GM12878 (cell line): ENCODE measurements at regions not wholly inside any gene's neighbourhood (a gene's known extent, or its start where the extent isn't known, plus 50 kb on each side); places are given as distances from the start of the nearest gene placed in this dataset.

Experiments
- ATAC-seq: fragments of 200-7000 bp; cut with Tn5 transposase; 3 replicates; pipeline ENCODE4 v1.9.1; 2020; ENCODE audit warnings: mild to moderate bottlenecking, moderate library complexity
- BruUV-seq: library from RNA; stranded (reverse); fragments of 400-500 nt; replicated peaks from 2 replicates; lab custom pipeline; 2021; lab: Mats Ljungman, UMichigan
- CTCF ChIA-PET: fragments of 300-600 bp; sonication (Branson Sonifier 250); formaldehyde crosslinking; extraction: SDS; loops from one replicate; lab custom pipeline; 2021; ENCODE audit warnings: inconsistent platforms; lab: Yijun Ruan, JAX
- POLR2A ChIA-PET: fragments of 350-600 bp; formaldehyde crosslinking; extraction: SDS; loops from one replicate; lab custom pipeline; 2021; ENCODE audit warnings: inconsistent platforms; lab: Charles Lee
- RAD21 ChIA-PET: fragments of 300-600 bp; sonication (Branson Sonifier 250); formaldehyde crosslinking; loops from one replicate; lab custom pipeline; 2023; ENCODE audit warnings: antibody characterized with exemption; ENCODE audit not compliant: unreplicated experiment; lab: Charles Lee
- SMC1A ChIA-PET: fragments of 300-600 bp; sonication (Branson Sonifier 250); formaldehyde crosslinking; loops from one replicate; lab custom pipeline; 2023; ENCODE audit not compliant: unreplicated experiment, uncharacterized antibody; lab: Charles Lee
- DNase-seq: peaks from one replicate; pipeline ENCODE4 v3.0.0-alpha.2; 2011; ENCODE audit warnings: low read depth, low spot score
- FAIRE-seq: peaks from 3 replicates; lab custom pipeline; 2011; peaks lifted over from hg19 to GRCh38; lab: Jason Lieb, UNC
- H2AFZ ChIP-seq: 2 replicates; pipeline ENCODE4 v1.6.0; 2011; ENCODE audit warnings: low read depth, low read length, control low read depth; ENCODE audit not compliant: control insufficient read depth
- H3K27ac ChIP-seq: 2 replicates; pipeline ENCODE4 v1.5.1; 2011; ENCODE audit warnings: control low read depth; ENCODE audit not compliant: control insufficient read depth, insufficient read depth
- H3K27me3 ChIP-seq, 2 experiments: replicated peaks in 1 of 2; 2 replicates each; pipeline versions ENCODE4 v1.6.0 to v1.6.1; 2011; ENCODE audit warnings: low read length in 1 of 2; ENCODE audit not compliant: control insufficient read depth in 2 of 2, insufficient read depth in 2 of 2
- H3K36me3 ChIP-seq, 2 experiments: 2 replicates each; pipeline ENCODE4 v1.5.1; 2011; ENCODE audit warnings: low read length in 1 of 2; ENCODE audit not compliant: control insufficient read depth in 2 of 2, insufficient read depth in 2 of 2
- H3K4me1 ChIP-seq: 2 replicates; pipeline ENCODE4 v1.6.1; 2011; ENCODE audit warnings: mild to moderate bottlenecking, low read length, moderate library complexity, mixed read lengths; ENCODE audit not compliant: control insufficient read depth, insufficient read depth
- H3K4me2 ChIP-seq: 2 replicates; pipeline ENCODE4 v1.6.0; 2011; ENCODE audit warnings: control low read depth; ENCODE audit not compliant: control insufficient read depth, insufficient read depth
- H3K4me3 ChIP-seq: fragments of 200-600 bp; sonication (generic); 2 replicates; pipeline ENCODE4 v1.5.1; 2016
- H3K79me2 ChIP-seq: 2 replicates; pipeline ENCODE4 v1.6.0; 2011; ENCODE audit warnings: low read length; ENCODE audit not compliant: control insufficient read depth, insufficient read depth
- H3K9ac ChIP-seq: 2 replicates; pipeline ENCODE4 v1.8.0; 2011; ENCODE audit warnings: low read length, control low read depth, mixed read lengths; ENCODE audit not compliant: control insufficient read depth, insufficient read depth
- H3K9me3 ChIP-seq: replicated peaks from 3 replicates; pipeline ENCODE4 v1.5.1; 2011; ENCODE audit warnings: mild to moderate bottlenecking, low read length; ENCODE audit not compliant: control insufficient read depth, insufficient read depth
- H4K20me1 ChIP-seq: 2 replicates; pipeline ENCODE4 v1.6.0; 2011; ENCODE audit not compliant: control insufficient read depth, insufficient read depth
- E4F1 ChIP-seq: fragments of 450-650 bp; IDR thresholded peaks from 2 replicates; pipeline ENCODE4 v1.6.1; 2018; ENCODE audit warnings: borderline replicate concordance, mild to moderate bottlenecking; ENCODE audit not compliant: partially characterized antibody
- ETV6 ChIP-seq, 2 experiments: fragments of 450-650 bp in 1 of 2; IDR thresholded peaks in 1 of 2; conservative IDR thresholded peaks in 1 of 2; 2 replicates each; pipeline ENCODE4 v1.6.1; 2014; ENCODE audit warnings: antibody characterized with exemption in 1 of 2, borderline replicate concordance in 1 of 2, low read depth in 1 of 2, mild to moderate bottlenecking in 1 of 2, moderate library complexity in 1 of 2
- FOS ChIP-seq: IDR thresholded peaks from 3 replicates; pipeline ENCODE4 v1.6.1; 2011; ENCODE audit warnings: borderline replicate concordance; ENCODE audit not compliant: insufficient read length; ENCODE audit errors: extremely low read depth
- IRF4 ChIP-seq: IDR thresholded peaks from 2 replicates; pipeline ENCODE4 v1.6.1; 2011; ENCODE audit warnings: low read depth, low read length
- NFIC ChIP-seq: IDR thresholded peaks from 2 replicates; pipeline ENCODE4 v1.6.1; 2012; ENCODE audit warnings: low read depth, mild to moderate bottlenecking, inconsistent platforms, low read length, moderate library complexity
- NKRF ChIP-seq: fragments of 450-650 bp; conservative IDR thresholded peaks from 2 replicates; pipeline ENCODE4 v1.6.1; 2017; ENCODE audit warnings: mild to moderate bottlenecking, moderate library complexity
- NR2C2 ChIP-seq: IDR thresholded peaks from 2 replicates; pipeline ENCODE4 v1.6.1; 2011; ENCODE audit warnings: borderline replicate concordance, low read depth; ENCODE audit not compliant: control insufficient read depth, insufficient read length
- POLR2AphosphoS5 ChIP-seq: IDR thresholded peaks from 2 replicates; pipeline ENCODE4 v1.6.1; 2011; ENCODE audit warnings: mild to moderate bottlenecking, low read length, inconsistent platforms
- SMARCA5 ChIP-seq: fragments of 450-650 bp; IDR thresholded peaks from 2 replicates; pipeline ENCODE4 v1.6.1; 2017; ENCODE audit warnings: mild to moderate bottlenecking
- STAT3 ChIP-seq: IDR thresholded peaks from 2 replicates; pipeline ENCODE4 v1.6.1; 2011; ENCODE audit warnings: low read depth, low read length, improper control_type of control experiment
- ZNF217 ChIP-seq: fragments of 450-650 bp; IDR thresholded peaks from 2 replicates; pipeline ENCODE4 v1.6.1; 2017; ENCODE audit warnings: antibody characterized with exemption, mild to moderate bottlenecking
- WGBS: methylation state at CpG from one replicate; pipeline ENCODE4 v1.1.6; 2016; ENCODE audit warnings: low lambda C conversion rate; ENCODE audit not compliant: insufficient replicate concordance, insufficient coverage; ENCODE audit errors: missing lambda C conversion rate; 5-methylcytosine and 5-hydroxymethylcytosine counted together
- in situ Hi-C: fragments of 300-500 bp; cut with MboI; formaldehyde crosslinking; loops from 9 replicates; pipeline ENCODE4 v1.14.3; 2018; ENCODE audit warnings: mixed read lengths
- intact Hi-C: fragments of 100-400 bp; cut with micrococcal nuclease; formaldehyde crosslinking; loops from one replicate; pipeline ENCODE4 v1.14.2; 2022; ENCODE audit not compliant: unreplicated experiment

GRCh38 chr17:71753070-71753469 is 367.8 kb upstream of the SOX9 start:
- Histone ChIP-seq H3K9me3 (no peaks in the 10 kb centered on the region), H3K27ac (no peak overlapping the region), H2AFZ (no peak overlapping the region), H3K4me1 (no peaks in the 10 kb centered on the region), H3K36me3 (no peaks in the 10 kb centered on the region), H4K20me1 (no peaks in the 10 kb centered on the region), H3K79me2 (no peaks in the 10 kb centered on the region), H3K9ac (no peak overlapping the region), H3K4me2 (no peak overlapping the region), H3K4me3 (no peak overlapping the region), H3K27me3 (no peaks in the 10 kb centered on the region)
- ChIA-PET RAD21 (no interaction called here), SMC1A (no interaction called here), CTCF (no interaction called here), POLR2A (no interaction called here)
- DNase-seq (no peak), ATAC-seq (no peak), FAIRE-seq (no peak)
- BruUV-seq: no TSS peak
- 31% methylated on average over 3 of the region's 3 CpGs for WGBS
- in situ Hi-C loops: no loop called here
- TF ChIP-seq NFIC: no peak
- TF ChIP-seq E4F1: no peak
- TF ChIP-seq ETV6 (conservative IDR thresholded peaks at IDR 0.05 in 1 of 2, IDR thresholded peaks at IDR 0.05 in 1 of 2; ENCODE audit: borderline replicate concordance in 1 of 2, low read depth in 1 of 2): no peak
- no peak for TF ChIP-seq SMARCA5
- intact Hi-C loops: no loop called here

- RAD21 ChIA-PET: no interaction called here
- TF ChIP-seq FOS: no peak
- no peak for TF ChIP-seq STAT3
- TF ChIP-seq NR2C2: no peak
- TF ChIP-seq ZNF217: no peak
- no peak for TF ChIP-seq IRF4
- TF ChIP-seq POLR2AphosphoS5: no peak
- TF ChIP-seq NKRF: no peak
These were observed 363.7 kb upstream of the SOX9 start for GRCh38 chr17:71757156-71757555.

More at GRCh38 chr17:71757156-71757555, 363.7 kb upstream of the SOX9 start:
- Histone ChIP-seq H3K27ac (no peak overlapping the region), H3K4me1 (no peaks in the 10 kb centered on the region), H3K9me3 (no peaks in the 10 kb centered on the region), H3K79me2 (no peaks in the 10 kb centered on the region), H3K4me3 (no peak overlapping the region), H3K4me2 (no peak overlapping the region), H4K20me1 (no peaks in the 10 kb centered on the region), H3K36me3 (no peaks in the 10 kb centered on the region), H2AFZ (no peak overlapping the region), H3K9ac (no peak overlapping the region), H3K27me3 (no peaks in the 10 kb centered on the region)
- intact Hi-C loops: no loop called here
- WGBS: 21% methylated on average over 5 of the region's 5 CpGs
- FAIRE-seq (no peak), DNase-seq (no peak), ATAC-seq (no peak)
- SMC1A ChIA-PET: interaction anchor here (0.7 kb wide), 1 partner anchor 301 kb away, joined by 3 read pairs; no protein-coding TSS in a partner anchor
- BruUV-seq: no TSS peak
- POLR2A ChIA-PET: no interaction called here
- CTCF ChIA-PET: no interaction called here
- in situ Hi-C loops: no loop called here
